ENCODE measurements at regions not wholly inside any gene's neighbourhood (a gene's known extent, or its start where the extent isn't known, plus 50 kb on each side); places are given as distances from the start of the nearest gene placed in this dataset.

DNA sequence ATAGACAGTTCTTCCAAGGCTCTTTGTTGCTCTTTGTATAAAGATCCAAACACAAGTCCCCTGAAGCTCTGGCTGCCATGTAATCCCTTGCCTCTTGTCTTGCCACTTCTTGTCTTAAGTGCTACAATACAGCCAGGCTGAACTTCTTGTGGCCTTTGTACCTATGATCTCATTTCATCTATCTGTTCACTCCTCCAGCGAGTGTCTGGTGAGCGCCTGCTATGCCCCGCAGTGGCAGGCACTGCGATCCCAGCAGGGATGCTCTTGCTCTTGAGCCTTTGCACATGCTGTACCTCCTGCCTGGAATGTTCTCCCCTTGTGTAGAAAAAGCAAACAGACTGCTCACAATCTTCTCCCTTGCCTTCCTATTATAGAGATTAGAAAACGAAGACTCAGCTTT lies 81.9 kb upstream of the ADPGK start:
- no peak overlapping the region for H3K9ac ChIP-seq (ENCODE audit: low read depth in 1 of 2, low read length in 2 of 2)
- H3K36me3 ChIP-seq (ENCODE audit: control insufficient read depth in 4 of 4, insufficient read depth in 3 of 4, low read depth in 1 of 4, low read length in 3 of 4): no peaks in the 10 kb centered on the region
- WGBS: 70% methylated on average over 5 of the region's 5 CpGs
- TF ChIP-seq SP1 (IDR thresholded peaks at IDR 0.05): no peak
- no peak for TF ChIP-seq CTCF (IDR thresholded peaks at IDR 0.05; ENCODE audit: low read depth, low read length, missing input control)
- no peak for TF ChIP-seq FOXA2 (IDR thresholded peaks at IDR 0.05)
- no peak for TF ChIP-seq EGR1 (IDR thresholded peaks at IDR 0.05; ENCODE audit: low read depth in 2 of 2)
- no peak for TF ChIP-seq FOXA1 (IDR thresholded peaks at IDR 0.05)
- TF ChIP-seq, protein P1, sequence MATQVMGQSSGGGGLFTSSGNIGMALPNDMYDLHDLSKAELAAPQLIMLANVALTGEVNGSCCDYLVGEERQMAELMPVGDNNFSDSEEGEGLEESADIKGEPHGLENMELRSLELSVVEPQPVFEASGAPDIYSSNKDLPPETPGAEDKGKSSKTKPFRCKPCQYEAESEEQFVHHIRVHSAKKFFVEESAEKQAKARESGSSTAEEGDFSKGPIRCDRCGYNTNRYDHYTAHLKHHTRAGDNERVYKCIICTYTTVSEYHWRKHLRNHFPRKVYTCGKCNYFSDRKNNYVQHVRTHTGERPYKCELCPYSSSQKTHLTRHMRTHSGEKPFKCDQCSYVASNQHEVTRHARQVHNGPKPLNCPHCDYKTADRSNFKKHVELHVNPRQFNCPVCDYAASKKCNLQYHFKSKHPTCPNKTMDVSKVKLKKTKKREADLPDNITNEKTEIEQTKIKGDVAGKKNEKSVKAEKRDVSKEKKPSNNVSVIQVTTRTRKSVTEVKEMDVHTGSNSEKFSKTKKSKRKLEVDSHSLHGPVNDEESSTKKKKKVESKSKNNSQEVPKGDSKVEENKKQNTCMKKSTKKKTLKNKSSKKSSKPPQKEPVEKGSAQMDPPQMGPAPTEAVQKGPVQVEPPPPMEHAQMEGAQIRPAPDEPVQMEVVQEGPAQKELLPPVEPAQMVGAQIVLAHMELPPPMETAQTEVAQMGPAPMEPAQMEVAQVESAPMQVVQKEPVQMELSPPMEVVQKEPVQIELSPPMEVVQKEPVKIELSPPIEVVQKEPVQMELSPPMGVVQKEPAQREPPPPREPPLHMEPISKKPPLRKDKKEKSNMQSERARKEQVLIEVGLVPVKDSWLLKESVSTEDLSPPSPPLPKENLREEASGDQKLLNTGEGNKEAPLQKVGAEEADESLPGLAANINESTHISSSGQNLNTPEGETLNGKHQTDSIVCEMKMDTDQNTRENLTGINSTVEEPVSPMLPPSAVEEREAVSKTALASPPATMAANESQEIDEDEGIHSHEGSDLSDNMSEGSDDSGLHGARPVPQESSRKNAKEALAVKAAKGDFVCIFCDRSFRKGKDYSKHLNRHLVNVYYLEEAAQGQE (IDR thresholded peaks at IDR 0.05): no peak
- TF ChIP-seq ZBTB33 (IDR thresholded peaks at IDR 0.05): no peak
- TF ChIP-seq NR2F2 (IDR thresholded peaks at IDR 0.05): no peak
- no peak for TF ChIP-seq YY1 (IDR thresholded peaks at IDR 0.05)
- TF ChIP-seq, protein P2, sequence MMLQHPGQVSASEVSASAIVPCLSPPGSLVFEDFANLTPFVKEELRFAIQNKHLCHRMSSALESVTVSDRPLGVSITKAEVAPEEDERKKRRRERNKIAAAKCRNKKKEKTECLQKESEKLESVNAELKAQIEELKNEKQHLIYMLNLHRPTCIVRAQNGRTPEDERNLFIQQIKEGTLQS (IDR thresholded peaks at IDR 0.05): no peak
- no peak for TF ChIP-seq TAF1 (conservative IDR thresholded peaks at IDR 0.05)
- TF ChIP-seq GABPA (IDR thresholded peaks at IDR 0.05 in 1 of 2, conservative IDR thresholded peaks at IDR 0.05 in 1 of 2): no peak
- TF ChIP-seq RXRA (IDR thresholded peaks at IDR 0.05): no peak
- TF ChIP-seq JUND (IDR thresholded peaks at IDR 0.05): no peak
- TF ChIP-seq RAD21 (IDR thresholded peaks at IDR 0.05): no peak
- no peak for TF ChIP-seq MAX (IDR thresholded peaks at IDR 0.05)
- TF ChIP-seq HNF4A (conservative IDR thresholded peaks at IDR 0.05): no peak
- no peak for TF ChIP-seq HNF4G (IDR thresholded peaks at IDR 0.05)
- DNase-seq (ENCODE audit: low spot score): no peak
- H3K27ac ChIP-seq (ENCODE audit: low read depth in 1 of 2, low read length in 2 of 2): no peak overlapping the region
- peaks cover 0 to 2% (median 0%) of the 10 kb centered on the region in 4 donors for H3K27me3 ChIP-seq (ENCODE audit: control insufficient read depth in 4 of 4, insufficient read depth in 4 of 4, low read length in 3 of 4)
- no peaks in the 10 kb centered on the region for H3K4me1 ChIP-seq (ENCODE audit: control insufficient read depth in 4 of 4, insufficient read depth in 4 of 4, low read length in 3 of 4)
- H3K9me3 ChIP-seq (ENCODE audit: control insufficient read depth in 4 of 4, low read length in 3 of 4): no peaks in the 10 kb centered on the region
- no peak overlapping the region for H3K4me3 ChIP-seq (ENCODE audit: low read depth in 1 of 3, low read length in 3 of 3)
